COR-L47 (cell line): ENCODE measurements at regions not wholly inside any gene's neighbourhood (a gene's known extent, or its start where the extent isn't known, plus 50 kb on each side); places are given as distances from the start of the nearest gene placed in this dataset.
A peak's percentile ranks its signal among the peaks of the same experiment; 100 is the strongest.

Experiments used
- DNase-seq: peaks from one replicate; lab custom pipeline; 2025; lab: John Stamatoyannopoulos, UW

DNA sequence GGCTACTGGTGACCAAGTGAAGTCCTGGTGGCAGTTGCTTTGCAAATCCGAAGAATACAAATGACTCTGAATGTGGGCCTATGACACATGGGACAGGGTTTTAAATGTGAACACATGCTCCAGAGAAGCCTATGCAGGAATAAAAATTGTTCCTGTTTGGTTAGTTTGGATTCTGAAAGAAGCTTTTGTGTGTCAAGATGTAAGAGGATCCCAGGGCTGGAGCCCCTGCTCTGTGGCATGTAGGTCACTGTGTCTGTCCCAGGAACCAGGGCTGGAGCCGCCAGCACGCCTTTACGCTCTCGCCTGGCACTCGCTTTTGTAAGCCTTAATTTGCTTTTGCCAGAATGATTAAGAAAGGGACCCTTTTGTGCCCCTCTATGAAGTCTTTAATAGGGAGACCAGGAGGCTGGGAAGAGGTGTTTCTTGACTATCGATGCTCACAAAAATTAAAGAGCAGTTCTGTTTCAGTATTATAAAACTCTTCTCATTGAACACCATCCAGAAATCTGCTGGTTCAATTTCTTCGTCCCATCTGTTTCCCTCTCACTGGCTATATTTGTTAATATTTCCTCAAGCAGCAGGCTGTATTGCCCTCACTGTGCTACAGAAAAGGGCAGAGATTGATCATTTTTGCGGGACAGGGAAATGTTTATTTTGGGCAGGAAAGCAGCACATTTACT lies 532.7 kb upstream of the POU3F3 start:
- no peak for DNase-seq

DNA sequence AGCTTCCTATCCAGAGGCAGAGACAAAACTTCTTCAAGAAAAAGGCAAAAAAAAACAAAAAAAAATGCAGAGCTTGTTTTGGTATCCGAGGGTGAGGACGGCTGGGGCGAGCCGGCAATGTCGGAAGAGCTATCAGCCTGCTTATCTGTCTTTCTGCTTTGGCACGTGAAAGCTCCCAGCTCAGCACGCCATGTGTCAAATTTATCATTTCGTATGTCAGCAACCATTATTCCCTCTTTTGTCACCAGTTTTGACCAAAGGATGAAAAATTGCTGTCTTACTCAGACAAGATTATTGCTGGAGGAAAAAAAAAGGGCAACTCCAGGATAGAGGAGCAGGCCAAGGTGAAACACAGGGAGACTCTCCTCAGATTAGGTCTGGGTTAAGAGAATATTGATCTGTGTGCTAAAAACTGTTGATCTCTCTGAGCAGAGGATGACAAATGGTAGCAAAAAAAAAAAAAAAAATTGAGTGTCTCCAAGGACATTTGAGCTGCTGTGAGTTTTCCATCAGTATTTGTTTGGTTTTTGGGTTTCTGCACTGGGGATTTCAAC lies 532.0 kb upstream of the POU3F3 start:
- DNase-seq = no peak

DNA sequence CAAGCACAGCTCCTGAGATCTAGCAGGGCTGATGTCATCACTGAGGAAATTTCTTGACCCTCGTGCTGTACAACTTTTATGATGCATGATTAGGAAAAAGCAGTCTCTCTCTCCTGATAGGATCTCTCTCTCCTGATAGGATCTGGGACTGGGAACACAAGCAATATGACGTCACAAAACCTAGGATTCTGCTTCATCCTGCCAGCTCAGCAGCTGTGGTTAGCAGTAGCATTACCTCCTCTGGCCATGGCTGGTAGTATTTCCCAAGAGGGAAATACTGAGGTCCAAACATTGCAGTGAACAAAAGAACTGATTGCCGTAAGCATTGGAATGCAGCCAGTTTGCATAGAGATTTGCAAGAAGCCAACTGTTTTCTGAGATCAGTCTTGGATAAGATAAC lies 521.2 kb upstream of the POU3F3 start:
- DNase-seq = no peak

DNA sequence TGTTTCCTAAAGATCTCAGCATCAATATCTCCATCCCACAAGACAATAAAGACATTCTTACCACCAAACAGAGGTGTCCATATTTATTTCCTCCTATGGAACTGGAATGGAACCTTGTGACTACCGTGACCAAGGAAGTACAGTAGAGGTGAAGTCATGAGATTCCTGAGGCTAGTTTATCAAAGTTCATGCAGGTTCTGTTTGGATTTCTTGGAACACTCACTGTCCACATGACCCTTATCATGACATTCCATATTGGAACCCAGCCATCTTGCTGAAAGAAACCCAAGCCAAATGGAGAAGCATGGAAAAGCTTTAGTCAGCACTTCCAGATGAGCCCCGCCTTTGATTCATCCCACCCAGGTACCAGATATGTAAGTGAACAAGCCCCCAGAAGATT lies 516.0 kb upstream of the POU3F3 start:
- DNase-seq = no peak

DNA sequence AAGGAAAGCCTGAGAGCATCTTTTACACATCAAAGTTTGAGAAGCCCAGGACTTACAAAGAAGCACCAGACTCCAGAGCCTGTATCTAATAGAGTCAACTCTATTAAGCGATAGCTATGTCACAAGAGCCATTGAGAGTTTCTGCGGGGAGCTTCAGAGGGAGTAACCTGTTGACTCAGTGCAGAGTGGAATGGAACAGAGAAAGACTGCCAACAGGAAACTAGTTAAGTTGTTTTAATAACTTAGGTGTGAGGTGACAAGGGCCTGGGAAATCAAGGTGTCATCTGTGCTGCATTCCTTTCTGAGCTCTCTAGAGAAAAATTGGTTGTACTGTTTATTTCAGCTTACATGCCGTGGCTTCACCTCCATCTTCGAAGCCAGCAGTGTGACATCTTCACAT lies 513.8 kb upstream of the POU3F3 start:
- no peak for DNase-seq

DNA sequence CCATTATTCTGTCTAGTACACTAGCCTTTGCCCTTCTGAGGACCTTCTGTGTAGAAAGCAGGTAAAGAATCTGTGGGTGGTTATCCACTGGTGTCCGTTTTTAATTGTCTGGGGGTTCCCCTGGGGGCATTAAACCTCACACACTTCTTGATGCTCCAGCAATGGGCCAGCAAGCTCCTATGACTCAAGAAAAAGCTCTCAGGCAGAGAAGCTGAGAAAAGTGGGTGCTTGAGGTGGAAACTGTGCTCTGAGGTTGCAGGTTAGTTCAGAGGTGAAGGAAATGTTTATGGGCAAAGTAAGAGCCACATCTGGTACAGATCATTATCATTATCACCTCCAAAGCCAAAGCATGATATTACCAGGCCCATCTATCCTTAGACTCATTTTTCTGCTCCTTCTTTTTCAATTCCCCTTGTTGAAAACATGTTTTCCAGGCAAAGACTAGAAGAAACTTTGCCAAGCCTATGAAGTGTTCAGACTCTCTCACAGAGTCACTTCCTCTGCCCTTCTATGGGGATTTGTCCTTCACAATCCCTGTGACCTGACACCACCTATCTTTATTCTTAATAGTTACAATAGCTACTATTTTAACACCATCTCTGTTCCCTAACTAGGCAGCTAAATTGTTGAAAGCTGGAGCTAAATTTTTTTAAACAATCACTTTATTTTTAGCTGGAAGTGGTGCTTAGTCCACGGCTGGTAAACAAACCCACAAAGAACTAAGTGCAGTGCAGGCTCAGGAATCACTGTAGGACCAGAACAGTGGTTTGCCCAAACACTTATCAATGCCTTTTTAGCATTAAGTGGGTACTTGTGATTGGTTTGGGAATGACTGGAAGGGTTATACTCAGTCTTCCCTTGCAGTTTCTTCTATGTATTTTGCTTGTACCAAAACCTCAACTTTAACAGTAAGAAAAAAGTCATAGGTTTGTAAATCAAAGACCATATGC lies 512.8 kb upstream of the POU3F3 start:
- DNase-seq = no peak

DNA sequence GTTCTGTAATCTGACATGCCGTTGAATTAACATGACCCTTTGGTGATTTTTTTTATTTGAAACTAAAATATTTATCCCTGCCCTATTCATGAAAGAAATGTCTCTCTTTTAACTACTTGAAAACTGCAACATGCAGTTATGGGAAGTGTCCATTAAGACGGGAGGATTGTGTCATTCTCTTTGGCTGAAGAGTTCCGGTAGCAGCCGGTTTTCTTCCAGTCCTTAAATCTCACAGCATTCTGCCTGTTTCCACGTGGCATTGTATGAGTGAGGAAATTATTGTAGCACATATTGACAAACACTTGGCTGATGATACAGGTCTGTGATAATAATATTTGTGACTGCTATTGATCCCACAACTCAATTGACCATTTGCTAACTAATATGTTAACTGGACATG lies 509.6 kb upstream of the POU3F3 start:
- DNase-seq = no peak

DNA sequence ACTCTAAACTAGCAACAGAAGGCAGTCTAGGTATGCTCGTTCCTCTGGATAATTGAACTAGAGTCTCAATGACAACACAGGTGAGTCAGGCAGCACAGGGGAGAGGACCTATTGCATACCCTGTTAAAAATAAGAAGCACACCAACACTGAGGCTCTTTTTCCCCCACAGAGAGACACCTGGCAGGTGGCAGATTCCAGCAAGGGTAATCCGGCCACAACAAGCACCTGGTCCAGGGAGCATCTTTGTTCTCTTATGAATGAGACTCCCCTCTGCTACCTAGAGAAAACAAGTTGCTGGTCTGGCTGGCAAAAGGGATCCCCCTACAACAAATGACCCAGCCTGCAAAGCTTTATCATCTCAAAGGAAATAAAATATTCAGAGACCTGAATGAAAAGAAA lies 508.9 kb upstream of the POU3F3 start:
- DNase-seq = no peak

DNA sequence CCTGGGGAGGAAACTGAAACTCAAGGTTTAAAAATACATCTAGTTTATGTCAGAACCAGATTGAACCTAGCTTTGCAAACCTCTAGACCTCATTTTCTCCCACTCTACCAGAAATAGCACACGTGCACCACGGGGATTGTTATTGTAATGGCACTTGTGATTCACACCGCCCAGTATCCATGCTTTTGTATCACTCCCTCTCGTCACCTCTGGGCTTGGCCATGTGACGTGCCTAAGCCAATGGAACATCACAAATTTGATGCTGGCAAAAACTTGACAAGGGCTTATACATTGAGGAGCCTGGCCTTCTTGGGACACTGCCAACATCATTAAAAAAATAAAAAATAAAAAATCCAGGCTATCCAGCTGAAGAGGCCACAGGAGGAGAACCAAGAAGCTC lies 495.8 kb upstream of the POU3F3 start:
- DNase-seq = no peak

DNA sequence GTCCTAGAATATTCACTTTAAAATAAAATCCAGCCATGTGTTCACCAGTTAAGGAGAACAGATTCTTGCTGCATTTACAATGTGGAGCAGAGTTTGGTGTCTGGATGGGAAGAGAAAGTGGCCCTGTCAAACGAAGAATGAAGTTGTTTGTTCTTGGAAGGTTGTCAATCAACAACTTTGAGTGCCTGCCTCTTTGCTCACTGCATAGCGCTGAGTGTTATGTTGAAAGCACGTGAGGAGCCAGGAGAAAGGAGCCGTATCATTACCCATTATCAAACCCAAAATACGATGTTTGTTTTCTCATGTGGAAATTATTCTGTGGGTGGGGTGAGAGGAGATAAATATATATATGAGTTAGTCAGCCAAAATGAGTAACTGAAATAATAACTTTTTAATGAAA lies 492.5 kb upstream of the POU3F3 start:
- no peak for DNase-seq

DNA sequence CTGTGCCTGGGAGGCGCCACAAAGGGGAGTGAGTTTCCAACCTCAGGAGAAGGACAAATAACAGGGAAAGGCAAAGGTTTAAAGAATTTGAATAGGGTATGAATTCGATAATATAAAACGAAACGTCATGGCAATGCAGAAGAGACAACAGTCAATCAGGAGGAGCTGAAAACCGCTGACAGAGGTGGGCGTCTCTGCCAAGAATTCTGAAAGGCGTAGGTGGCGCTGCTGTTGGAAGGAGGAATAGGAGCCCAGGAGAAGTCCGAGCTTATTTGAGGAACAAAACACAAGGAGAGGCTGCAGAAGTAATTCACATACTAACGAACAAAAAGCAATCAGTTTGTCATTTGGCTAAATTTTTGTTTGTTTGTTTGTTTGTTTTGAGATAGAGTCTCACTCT lies 485.8 kb upstream of the POU3F3 start:
- DNase-seq = no peak

DNA sequence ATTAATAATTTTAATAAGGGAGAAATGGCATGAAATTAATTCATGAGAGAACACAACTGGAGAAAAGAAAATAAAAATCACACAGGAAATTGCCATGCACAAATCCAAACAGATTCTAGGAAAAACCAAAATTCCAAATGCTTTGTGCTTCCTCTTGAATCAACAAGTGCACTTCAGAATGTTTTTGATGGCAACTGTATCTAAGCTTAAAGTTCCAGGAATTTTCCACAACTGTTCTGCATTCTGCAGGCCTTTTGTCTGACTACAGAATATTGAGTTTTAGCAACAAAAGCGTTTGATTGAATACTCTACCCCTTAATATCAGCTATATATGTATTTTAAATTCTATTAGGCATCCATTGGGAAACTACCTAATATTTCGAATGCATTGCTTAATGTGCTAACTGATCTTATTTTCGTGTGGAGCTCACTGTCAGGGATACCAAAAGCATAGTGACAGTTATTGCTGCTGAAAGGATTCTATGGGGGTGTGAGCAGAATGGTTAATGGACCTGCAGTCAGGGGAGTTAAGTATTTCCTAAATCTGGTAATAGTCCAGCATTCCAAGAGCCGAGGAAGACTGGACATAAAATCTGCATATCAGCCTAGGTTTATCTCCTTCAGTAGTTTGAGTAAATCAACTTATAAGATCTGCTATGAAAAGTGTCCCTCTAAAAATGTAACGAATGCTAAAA lies 482.7 kb upstream of the POU3F3 start:
- no peak for DNase-seq

DNA sequence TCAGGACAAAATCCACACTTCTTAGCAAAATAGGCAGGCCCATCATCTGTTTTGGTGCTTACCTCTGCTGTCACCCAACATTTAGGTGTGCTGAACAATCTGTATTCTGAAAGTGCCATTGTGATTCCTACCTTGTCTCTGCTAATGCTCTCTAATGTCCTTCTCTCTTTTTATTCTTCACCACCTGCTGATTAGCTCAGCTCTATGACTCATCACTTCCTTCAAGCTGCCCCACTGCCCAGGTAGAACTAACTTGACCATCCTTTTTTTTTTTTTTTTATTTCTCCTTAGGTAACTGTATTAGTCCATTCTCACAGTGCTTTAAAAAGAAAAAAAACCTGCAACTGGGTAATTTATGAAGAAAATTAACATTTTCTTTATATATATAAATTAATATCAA lies 478.7 kb upstream of the POU3F3 start:
- no peak for DNase-seq

DNA sequence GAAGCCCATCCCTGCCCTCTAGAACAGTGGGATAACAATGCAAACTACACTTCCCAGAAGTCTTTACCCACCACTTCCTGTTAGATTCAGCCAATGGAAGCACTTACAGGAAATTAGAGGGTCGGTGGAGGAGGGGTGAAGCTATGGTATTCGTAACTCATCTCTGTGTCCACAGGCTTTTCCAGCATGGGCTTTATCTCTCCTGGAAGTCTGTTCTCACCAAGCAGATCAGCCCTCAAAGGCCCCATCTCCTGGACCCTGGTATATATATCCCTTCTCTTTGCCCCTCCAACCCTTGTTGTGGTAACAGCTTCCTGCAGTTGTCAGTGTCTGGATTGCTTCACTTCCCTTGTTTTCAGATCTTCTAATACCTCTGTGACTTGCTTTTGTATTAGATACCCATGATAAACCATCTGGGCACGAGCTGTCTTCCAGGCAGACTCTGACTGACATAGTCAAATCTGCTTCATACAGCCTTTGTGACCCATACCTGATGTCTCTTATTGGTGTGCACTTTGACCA lies 475.0 kb upstream of the POU3F3 start:
- DNase-seq = peak; percentile 64

DNA sequence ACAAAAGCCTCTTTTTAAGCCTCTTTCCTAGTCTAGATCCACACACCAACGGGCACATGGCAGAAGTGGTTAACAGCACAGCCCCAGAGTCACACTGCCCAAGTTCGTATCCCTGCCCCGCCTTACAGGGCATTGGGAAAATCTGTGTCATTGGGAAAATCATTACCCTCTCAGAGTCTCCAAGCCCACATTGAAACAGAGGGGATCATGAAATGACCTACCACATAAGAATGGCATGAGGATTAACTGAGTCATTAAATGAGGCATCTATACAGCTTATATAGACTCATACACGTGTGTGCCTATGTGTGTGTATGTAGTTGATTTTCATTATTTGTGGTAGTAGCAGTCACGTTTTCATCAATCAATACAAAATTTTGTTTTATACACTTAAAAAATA lies 469.0 kb upstream of the POU3F3 start:
- DNase-seq = no peak

DNA sequence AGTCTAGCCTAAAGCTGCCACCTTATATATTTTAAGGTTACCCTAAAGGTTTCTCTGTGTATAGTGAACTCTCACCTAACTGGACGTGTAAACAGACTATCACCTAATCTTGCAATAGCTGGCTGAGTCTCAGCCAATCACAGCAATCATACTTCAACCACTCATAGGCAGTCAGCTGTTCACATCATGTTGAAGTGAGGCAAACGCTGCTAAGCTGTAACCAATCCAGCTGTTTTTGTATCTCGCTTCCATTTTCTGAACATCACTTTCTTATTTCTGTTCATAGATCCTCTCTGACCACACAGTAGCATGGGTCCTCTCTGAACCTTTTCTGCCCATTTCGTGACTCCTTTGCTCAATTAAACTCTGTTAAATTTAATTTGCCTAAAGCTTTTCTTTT lies 468.2 kb upstream of the POU3F3 start:
- no peak for DNase-seq

DNA sequence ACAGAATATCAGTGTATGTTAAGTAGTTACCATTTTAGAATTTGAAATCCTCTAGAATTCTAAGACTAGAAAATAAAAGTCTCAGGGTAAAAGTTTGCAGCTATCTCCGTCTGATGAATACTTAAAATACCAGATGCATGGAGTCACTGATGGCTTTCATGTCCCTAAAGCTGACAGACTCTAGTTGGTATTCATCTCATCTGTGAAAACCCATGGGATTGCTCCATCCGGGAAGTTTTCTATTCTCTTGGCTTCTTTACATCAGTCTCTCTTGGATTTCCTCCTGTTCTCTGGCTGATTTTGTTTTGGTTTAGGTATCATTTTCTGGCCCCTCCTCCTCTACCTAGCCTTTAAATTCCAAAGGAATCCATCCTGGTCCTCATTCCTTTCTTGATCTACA lies 465.6 kb upstream of the POU3F3 start:
- no peak for DNase-seq

DNA sequence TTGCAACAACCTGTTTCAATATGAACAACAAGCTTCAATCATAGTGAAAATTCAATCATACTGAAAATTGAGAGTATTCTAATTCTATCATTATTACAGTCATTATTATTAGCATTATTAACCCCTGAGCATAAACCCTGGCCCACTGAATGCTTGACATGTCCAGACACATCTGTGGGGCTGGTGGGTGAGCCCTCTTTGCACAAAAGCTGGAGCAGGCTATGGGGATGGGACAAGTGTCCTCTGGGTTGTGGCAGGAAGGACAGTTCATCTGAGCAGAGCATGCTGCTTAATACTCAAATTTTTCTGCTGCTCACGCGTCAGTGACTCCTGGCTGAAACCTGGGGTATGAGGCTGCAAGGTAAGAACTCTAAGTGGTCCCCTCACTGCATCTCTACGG lies 451.1 kb upstream of the POU3F3 start:
- no peak for DNase-seq

DNA sequence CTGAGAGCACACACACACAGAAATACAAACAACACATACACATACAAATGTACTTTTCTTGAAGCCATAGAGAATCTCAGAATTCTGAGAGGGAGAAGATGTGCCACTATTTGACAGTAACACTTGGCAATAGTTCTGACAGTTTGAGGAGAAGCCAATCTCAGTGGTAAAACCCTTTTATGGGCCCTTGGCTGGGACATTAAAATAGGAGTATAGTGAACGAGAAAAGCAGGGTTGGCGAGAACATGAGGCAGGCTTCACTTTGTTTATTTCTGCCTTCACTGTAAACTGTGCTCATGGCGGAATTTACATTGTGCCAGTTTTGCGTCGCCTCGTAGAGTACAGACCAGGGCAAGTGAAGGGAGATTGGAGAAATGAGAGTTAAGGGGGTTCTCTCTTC lies 449.4 kb upstream of the POU3F3 start:
- no peak for DNase-seq

DNA sequence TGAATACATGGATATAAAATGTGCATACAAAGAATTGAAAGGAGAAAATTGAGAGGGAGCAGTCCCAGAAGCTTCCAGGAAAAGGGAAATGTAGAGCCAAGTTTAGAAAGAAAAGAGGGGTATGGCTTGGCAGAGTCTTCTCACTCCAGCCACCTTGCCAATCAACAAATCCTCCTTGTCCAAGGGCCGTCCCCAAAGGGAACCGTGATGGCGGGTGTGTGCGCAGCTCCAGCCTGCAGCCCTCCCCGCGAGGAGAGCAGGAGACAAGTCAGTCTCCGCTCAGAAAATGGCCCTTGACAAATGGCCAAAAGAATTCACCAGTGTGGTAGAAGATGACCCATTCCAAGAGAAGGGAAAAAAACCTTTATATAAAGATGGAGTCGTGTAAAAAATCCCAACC lies 448.3 kb upstream of the POU3F3 start:
- DNase-seq = no peak

DNA sequence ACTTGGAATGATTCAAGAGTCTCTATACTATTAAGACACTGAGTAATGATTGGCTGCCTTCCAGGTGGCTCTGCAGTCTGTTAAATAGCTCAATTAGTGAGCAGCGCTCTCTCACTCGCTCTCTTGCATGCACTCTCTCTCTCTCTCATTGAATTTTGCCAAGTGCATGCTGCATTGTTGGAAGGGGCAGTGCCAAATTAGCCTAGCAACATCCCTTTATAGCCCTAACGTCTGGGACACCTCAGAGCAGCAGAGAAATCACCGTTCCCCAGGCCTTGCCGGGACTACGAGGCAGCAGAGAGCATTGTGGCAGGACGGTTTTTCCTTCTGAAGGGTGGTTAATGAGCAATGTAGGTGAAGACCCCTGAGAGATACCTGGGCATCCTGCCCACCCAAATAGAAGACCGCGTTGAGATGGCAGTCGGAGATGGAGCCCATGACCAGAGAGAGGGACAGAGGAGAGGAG lies 447.6 kb upstream of the POU3F3 start:
- DNase-seq = peak; percentile 90

DNA sequence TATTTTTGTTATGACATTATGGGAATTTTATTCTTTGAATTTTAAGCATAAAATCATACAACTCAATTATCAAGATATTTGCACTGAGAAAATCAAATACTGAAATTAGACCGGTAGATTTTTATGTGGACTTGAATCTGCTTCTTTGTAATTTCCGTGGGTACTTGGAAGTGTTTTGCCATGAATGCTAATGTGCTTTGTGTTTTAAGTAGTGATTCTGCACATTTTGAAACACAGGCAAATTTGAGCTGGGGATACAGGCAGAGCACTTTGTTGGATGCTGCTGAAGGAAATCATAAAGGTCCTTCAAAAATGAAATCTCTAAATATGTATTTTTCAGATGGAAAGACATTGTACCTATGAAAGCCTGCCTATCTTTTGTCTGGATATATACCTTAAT lies 446.3 kb upstream of the POU3F3 start:
- DNase-seq = no peak
